ENCODE measurements at regions not wholly inside any gene's neighbourhood (a gene's known extent, or its start where the extent isn't known, plus 50 kb on each side); places are given as distances from the start of the nearest gene placed in this dataset.

DNA sequence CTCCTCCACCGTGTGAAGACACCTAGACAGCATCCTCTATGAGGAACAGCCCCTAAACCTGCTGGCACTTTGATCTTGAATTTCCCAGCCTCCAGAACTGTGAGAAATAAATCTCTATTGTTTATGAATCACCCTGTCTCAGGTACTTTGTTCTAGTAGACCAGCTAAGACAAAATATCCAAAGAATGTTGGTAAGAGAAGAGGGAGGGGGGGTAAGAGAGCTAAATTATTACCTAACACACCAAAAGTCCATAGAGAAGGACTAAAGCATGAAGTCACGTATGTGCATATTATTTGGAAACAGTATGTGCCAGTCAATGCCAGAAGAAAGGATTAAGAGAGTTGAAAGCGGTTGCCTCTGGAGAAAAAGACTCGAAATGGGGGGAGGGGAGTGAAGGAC is 211.0 kb downstream of the SP3 start:
- Histone ChIP-seq H3K27ac (no peak overlapping the region), H3K4me1 (no peaks in the 10 kb centered on the region), H3K36me3 (no peaks in the 10 kb centered on the region), H3K9ac (ENCODE audit: low read depth in 2 of 2, low read length in 2 of 2) (no peak overlapping the region), H3K4me3 (no peak overlapping the region), H3K9me3 (no peaks in the 10 kb centered on the region), H3K27me3 (no peaks in the 10 kb centered on the region)
- TF ChIP-seq, protein P1, sequence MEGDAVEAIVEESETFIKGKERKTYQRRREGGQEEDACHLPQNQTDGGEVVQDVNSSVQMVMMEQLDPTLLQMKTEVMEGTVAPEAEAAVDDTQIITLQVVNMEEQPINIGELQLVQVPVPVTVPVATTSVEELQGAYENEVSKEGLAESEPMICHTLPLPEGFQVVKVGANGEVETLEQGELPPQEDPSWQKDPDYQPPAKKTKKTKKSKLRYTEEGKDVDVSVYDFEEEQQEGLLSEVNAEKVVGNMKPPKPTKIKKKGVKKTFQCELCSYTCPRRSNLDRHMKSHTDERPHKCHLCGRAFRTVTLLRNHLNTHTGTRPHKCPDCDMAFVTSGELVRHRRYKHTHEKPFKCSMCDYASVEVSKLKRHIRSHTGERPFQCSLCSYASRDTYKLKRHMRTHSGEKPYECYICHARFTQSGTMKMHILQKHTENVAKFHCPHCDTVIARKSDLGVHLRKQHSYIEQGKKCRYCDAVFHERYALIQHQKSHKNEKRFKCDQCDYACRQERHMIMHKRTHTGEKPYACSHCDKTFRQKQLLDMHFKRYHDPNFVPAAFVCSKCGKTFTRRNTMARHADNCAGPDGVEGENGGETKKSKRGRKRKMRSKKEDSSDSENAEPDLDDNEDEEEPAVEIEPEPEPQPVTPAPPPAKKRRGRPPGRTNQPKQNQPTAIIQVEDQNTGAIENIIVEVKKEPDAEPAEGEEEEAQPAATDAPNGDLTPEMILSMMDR (IDR thresholded peaks at IDR 0.05) = no peak
- intact Hi-C loops (cut with DNase I) = no loop called here
- no peak for DNase-seq

GRCh38 chr2:173754837-173755236 is 210.3 kb downstream of the SP3 start:
- no peaks in the 10 kb centered on the region for H3K27me3 ChIP-seq
- DNase-seq = no peak
- H3K36me3 ChIP-seq = no peaks in the 10 kb centered on the region
- no peak overlapping the region for H3K4me3 ChIP-seq
- intact Hi-C loops (cut with DNase I) = no loop called here
- H3K27ac ChIP-seq = no peak overlapping the region
- H3K9me3 ChIP-seq = no peaks in the 10 kb centered on the region
- no peaks in the 10 kb centered on the region for H3K4me1 ChIP-seq
- TF ChIP-seq, protein P1 (IDR thresholded peaks at IDR 0.05) = no peak
- H3K9ac ChIP-seq (ENCODE audit: low read depth in 2 of 2, low read length in 2 of 2) = no peak overlapping the region

DNA sequence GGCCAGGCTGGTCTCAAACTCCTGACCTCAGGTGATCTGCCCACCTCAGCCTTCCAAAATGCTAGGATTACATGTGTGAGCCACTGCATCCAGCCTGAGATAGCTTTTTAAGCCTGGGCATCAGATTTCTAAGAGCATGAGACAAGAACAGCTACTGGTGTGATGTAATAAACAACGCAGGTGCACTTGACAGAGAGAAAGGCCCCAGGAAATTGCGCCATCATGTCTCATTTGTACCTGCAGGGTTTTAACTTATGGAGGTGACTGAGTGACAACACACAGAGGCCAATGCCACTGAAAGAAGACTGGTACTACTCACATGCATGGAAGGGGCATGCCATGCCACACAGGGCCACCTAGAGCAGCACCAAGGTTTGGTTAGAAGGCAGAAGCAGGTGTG is 209.4 kb downstream of the SP3 start:
- H3K4me1 ChIP-seq = no peaks in the 10 kb centered on the region
- H3K9ac ChIP-seq (ENCODE audit: low read depth in 2 of 2, low read length in 2 of 2) = no peak overlapping the region
- no peaks in the 10 kb centered on the region for H3K9me3 ChIP-seq
- H3K4me3 ChIP-seq = no peak overlapping the region
- TF ChIP-seq, protein P1 (IDR thresholded peaks at IDR 0.05) = no peak
- no peak overlapping the region for H3K27ac ChIP-seq
- no peaks in the 10 kb centered on the region for H3K36me3 ChIP-seq
- no peaks in the 10 kb centered on the region for H3K27me3 ChIP-seq
- DNase-seq = no peak
- intact Hi-C loops (cut with DNase I) = no loop called here

GRCh38 chr2:173759959-173760358 is 205.2 kb downstream of the SP3 start:
- H3K9ac ChIP-seq (ENCODE audit: low read depth in 2 of 2, low read length in 2 of 2) = no peak overlapping the region
- TF ChIP-seq, protein P1 (IDR thresholded peaks at IDR 0.05) = no peak
- no peak for DNase-seq
- H3K4me1 ChIP-seq = no peaks in the 10 kb centered on the region
- intact Hi-C loops (cut with DNase I) = no loop called here
- no peaks in the 10 kb centered on the region for H3K36me3 ChIP-seq
- H3K4me3 ChIP-seq = no peak overlapping the region
- no peaks in the 10 kb centered on the region for H3K27me3 ChIP-seq
- H3K27ac ChIP-seq = no peak overlapping the region
- no peaks in the 10 kb centered on the region for H3K9me3 ChIP-seq

DNA sequence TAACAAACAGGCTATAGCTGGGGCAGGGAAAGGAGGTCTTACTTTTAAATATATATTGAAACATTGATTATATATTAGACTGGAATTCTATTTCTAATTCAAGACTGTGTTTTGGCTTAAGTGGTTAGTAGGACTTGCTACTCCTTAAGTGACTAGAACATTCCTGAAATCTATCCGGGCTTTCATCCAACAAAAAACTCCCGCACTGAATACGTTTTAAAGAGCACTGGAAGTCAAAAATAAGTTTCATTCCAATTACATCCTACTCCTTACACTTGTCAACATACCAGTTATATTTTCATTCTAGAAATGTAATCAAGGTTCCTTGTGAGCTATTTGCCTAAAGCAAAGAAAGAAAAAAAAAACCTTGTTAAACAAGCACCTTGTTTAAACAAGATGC is 204.6 kb downstream of the SP3 start:
- Histone ChIP-seq H3K27me3 (no peaks in the 10 kb centered on the region), H3K9me3 (no peaks in the 10 kb centered on the region), H3K4me1 (no peaks in the 10 kb centered on the region), H3K4me3 (no peak overlapping the region), H3K36me3 (no peaks in the 10 kb centered on the region), H3K27ac (no peak overlapping the region), H3K9ac (ENCODE audit: low read depth in 2 of 2, low read length in 2 of 2) (no peak overlapping the region)
- intact Hi-C loops (cut with DNase I) = no loop called here
- TF ChIP-seq, protein P1 (IDR thresholded peaks at IDR 0.05) = no peak
- DNase-seq = no peak

Data from colonic mucosa (tissue), 4 donors.